PC-9 (cell line): ENCODE measurements at regions not wholly inside any gene's neighbourhood (a gene's known extent, or its start where the extent isn't known, plus 50 kb on each side); places are given as distances from the start of the nearest gene placed in this dataset.
A peak's percentile ranks its signal among the peaks of the same experiment; 100 is the strongest.

Source experiments
- BruUV-seq: library from RNA; stranded (reverse); fragments of 400-500 nt; replicated peaks from 2 replicates; lab custom pipeline; 2021; lab: Mats Ljungman, UMichigan
- CTCF ChIA-PET: fragments of 300-600 bp; sonication (Branson Sonifier 250); formaldehyde crosslinking; loops from one replicate; lab custom pipeline; 2022; ENCODE audit warnings: antibody characterized with exemption; lab: Charles Lee
- POLR2A ChIA-PET: fragments of 300-600 bp; sonication (Branson Sonifier 250); formaldehyde crosslinking; loops from one replicate; lab custom pipeline; 2022; ENCODE audit warnings: antibody characterized with exemption; ENCODE audit not compliant: unreplicated experiment; lab: Charles Lee
- DNase-seq, 2 experiments: peaks; one replicate each; pipeline versions ENCODE4 v3.0.0 to v3.0.0-alpha.2; 2015 to 2022; ENCODE audit warnings: mixed read lengths in 1 of 2
- H2AFZ ChIP-seq: fragments of 200-600 bp; sonication (generic); 2 replicates; pipeline ENCODE4 v1.8.1; 2017; ENCODE audit warnings: antibody characterized with exemption
- H3F3A ChIP-seq: fragments of 200-600 bp; sonication (generic); 2 replicates; pipeline ENCODE4 v1.8.1; 2017; ENCODE audit warnings: antibody characterized with exemption, mild to moderate bottlenecking, low read depth; ENCODE audit not compliant: insufficient read depth
- H3K27ac ChIP-seq: fragments of 200-600 bp; sonication (generic); 2 replicates; pipeline ENCODE4 v1.6.1; 2016; ENCODE audit warnings: mixed run types
- H3K27me3 ChIP-seq: fragments of 200-600 bp; sonication (generic); 2 replicates; pipeline ENCODE4 v1.6.1; 2016; ENCODE audit warnings: low read depth, mixed run types; ENCODE audit not compliant: insufficient read depth
- H3K36me3 ChIP-seq: fragments of 200-600 bp; sonication (generic); 2 replicates; pipeline ENCODE4 v1.6.1; 2016; ENCODE audit warnings: low read depth, mixed run types
- H3K4me1 ChIP-seq: fragments of 200-600 bp; sonication (generic); replicated peaks from 2 replicates; pipeline ENCODE4 v1.6.1; 2016; ENCODE audit warnings: mixed run types; ENCODE audit not compliant: insufficient read depth
- H3K4me2 ChIP-seq: fragments of 200-600 bp; sonication (generic); 2 replicates; pipeline ENCODE4 v1.6.1; 2017; ENCODE audit warnings: mixed run types
- H3K4me3 ChIP-seq: fragments of 200-600 bp; sonication (generic); 2 replicates; pipeline ENCODE4 v1.6.1; 2016; ENCODE audit warnings: mixed run types
- H3K79me2 ChIP-seq: fragments of 200-600 bp; sonication (generic); 2 replicates; pipeline ENCODE4 v1.6.1; 2017; ENCODE audit warnings: low read depth, mixed run types
- H3K9me2 ChIP-seq: fragments of 200-600 bp; sonication (generic); 2 replicates; pipeline ENCODE4 v1.8.1; 2017; ENCODE audit warnings: mild to moderate bottlenecking; ENCODE audit not compliant: insufficient read depth
- H3K9me3 ChIP-seq: fragments of 200-600 bp; sonication (generic); 2 replicates; pipeline ENCODE4 v1.8.1; 2016; ENCODE audit warnings: low read depth; ENCODE audit not compliant: insufficient read depth
- H4K20me1 ChIP-seq: fragments of 200-600 bp; sonication (generic); 2 replicates; pipeline ENCODE4 v1.8.1; 2017; ENCODE audit not compliant: insufficient read depth
- EZH2 ChIP-seq: fragments of 200-600 bp; sonication (generic); IDR thresholded peaks from 2 replicates; pipeline ENCODE4 v1.8.0; 2017; ENCODE audit warnings: antibody characterized with exemption, low read depth
- intact Hi-C: fragments of 100-400 bp; cut with micrococcal nuclease; formaldehyde crosslinking; loops from one replicate; pipeline ENCODE4 v1.10.0; 2022; ENCODE audit not compliant: unreplicated experiment
- TF ChIP-seq, protein P1 (sequence below): fragments of 200-600 bp; sonication (generic); conservative IDR thresholded peaks from 2 replicates; pipeline ENCODE4 v1.6.1; 2017; ENCODE audit warnings: mixed run types, antibody characterized with exemption, mild to moderate bottlenecking, moderate library complexity

DNA sequence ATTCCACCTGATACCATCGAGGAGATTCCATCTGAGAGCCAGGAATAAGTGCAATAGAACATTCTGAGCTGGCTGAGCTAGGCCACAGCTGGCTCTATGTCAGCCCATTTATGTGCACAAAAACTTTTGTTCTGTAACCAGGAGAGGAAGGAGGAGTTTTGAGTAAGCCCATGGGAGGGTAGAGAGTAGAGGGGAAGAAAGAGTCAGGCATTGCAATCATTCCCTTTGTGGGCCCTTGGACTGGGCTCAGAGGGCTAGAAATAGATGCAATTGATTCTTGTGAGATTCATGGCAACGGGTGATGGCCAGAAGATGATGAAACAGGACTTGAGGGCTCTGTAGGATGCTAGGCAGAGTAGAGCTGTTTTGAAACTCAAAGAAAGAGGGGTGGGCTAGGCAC, 104.6 kb upstream of the KIF5B start:
- POLR2A ChIA-PET: no interaction called here

DNA sequence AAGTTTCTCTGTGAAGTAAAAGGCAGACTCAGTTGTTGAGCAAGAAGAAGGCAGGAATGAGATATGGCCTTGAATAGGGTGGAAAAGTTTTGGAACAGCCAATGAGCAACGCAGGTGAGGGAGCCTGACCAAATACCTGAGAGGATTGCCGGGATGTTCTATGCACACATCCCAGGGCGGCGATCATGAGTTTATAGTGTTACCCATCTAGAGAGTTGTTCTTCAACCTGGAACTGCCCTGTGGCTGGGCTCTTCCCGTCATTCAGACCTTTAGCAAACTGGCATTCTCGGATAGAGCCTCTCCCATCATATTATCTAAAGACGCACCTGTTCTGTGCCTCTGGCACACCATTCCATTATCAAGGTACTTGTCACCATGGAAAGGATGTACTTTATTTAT, 103.0 kb upstream of the KIF5B start:
- CTCF ChIA-PET: no interaction called here
- DNase-seq: no peak
- H3K9me3 ChIP-seq: no peaks in the 10 kb centered on the region
- H3K27ac ChIP-seq: no peak overlapping the region
- no peaks in the 10 kb centered on the region for H3K27me3 ChIP-seq
- peaks cover 25% of the 10 kb centered on the region for H3F3A ChIP-seq
- H3K36me3 ChIP-seq: no peaks in the 10 kb centered on the region
- H2AFZ ChIP-seq: no peak overlapping the region
- peaks cover 26% of the 10 kb centered on the region for H3K4me1 ChIP-seq
- H4K20me1 ChIP-seq: no peaks in the 10 kb centered on the region
- no peaks in the 10 kb centered on the region for H3K79me2 ChIP-seq
- TF ChIP-seq, protein P1, sequence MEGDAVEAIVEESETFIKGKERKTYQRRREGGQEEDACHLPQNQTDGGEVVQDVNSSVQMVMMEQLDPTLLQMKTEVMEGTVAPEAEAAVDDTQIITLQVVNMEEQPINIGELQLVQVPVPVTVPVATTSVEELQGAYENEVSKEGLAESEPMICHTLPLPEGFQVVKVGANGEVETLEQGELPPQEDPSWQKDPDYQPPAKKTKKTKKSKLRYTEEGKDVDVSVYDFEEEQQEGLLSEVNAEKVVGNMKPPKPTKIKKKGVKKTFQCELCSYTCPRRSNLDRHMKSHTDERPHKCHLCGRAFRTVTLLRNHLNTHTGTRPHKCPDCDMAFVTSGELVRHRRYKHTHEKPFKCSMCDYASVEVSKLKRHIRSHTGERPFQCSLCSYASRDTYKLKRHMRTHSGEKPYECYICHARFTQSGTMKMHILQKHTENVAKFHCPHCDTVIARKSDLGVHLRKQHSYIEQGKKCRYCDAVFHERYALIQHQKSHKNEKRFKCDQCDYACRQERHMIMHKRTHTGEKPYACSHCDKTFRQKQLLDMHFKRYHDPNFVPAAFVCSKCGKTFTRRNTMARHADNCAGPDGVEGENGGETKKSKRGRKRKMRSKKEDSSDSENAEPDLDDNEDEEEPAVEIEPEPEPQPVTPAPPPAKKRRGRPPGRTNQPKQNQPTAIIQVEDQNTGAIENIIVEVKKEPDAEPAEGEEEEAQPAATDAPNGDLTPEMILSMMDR: no peak
- TF ChIP-seq EZH2: no peak
- no peak overlapping the region for H3K4me3 ChIP-seq
- POLR2A ChIA-PET: no interaction called here
- no peak overlapping the region for H3K4me2 ChIP-seq
- BruUV-seq: no TSS peak
- intact Hi-C loops: no loop called here
- H3K9me2 ChIP-seq: no peaks in the 10 kb centered on the region

More for the DNA sequence above, 104.6 kb upstream of the KIF5B start:
- no peak overlapping the region for H3K27ac ChIP-seq
- H3K4me1 ChIP-seq: peaks cover 11% of the 10 kb centered on the region
- TF ChIP-seq, protein P1: no peak
- no peak for TF ChIP-seq EZH2
- CTCF ChIA-PET: no interaction called here
- H3K9me2 ChIP-seq: no peaks in the 10 kb centered on the region
- no peak for DNase-seq
- H3K4me2 ChIP-seq: no peak overlapping the region
- H3K27me3 ChIP-seq: no peaks in the 10 kb centered on the region
- H3K4me3 ChIP-seq: no peak overlapping the region
- no peaks in the 10 kb centered on the region for H4K20me1 ChIP-seq
- no TSS peak for BruUV-seq
- intact Hi-C loops: no loop called here
- H2AFZ ChIP-seq: no peak overlapping the region
- no peaks in the 10 kb centered on the region for H3K79me2 ChIP-seq
- no peaks in the 10 kb centered on the region for H3K9me3 ChIP-seq
- H3K36me3 ChIP-seq: no peaks in the 10 kb centered on the region
- H3F3A ChIP-seq: peaks cover 9% of the 10 kb centered on the region

DNA sequence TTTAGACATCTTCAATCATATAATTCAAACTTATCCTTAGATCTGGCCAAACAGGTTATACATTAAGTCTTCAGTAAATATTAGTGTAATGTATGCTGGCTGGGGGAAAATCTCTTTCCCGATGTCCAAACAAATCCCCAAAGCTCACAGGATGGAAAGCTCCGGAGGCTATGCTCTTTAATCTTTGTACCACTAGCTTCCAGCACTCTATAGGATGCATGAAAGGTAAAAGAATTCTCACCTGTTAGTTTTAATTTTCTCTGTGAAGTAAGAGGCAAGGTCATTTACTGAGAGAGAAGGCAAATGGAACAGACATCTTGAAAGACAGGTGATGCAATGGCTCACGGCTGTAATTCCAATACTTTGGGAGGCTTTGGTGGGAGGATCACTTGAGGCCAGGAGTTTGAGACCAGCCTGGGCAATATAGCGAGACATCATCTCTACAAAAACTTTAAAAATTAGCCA, 99.8 kb upstream of the KIF5B start:
- H3K4me3 ChIP-seq: peak overlapping the region; percentile 22; the same call in 1 of the 2 replicates
- no peaks in the 10 kb centered on the region for H4K20me1 ChIP-seq
- H3K27me3 ChIP-seq: no peaks in the 10 kb centered on the region
- H3K36me3 ChIP-seq: no peaks in the 10 kb centered on the region
- H3K4me2 ChIP-seq: peak overlapping the region; percentile 62
- TF ChIP-seq, protein P1: no peak
- TF ChIP-seq EZH2: no peak
- H3K4me1 ChIP-seq: peaks cover 26% of the 10 kb centered on the region
- peak overlapping the region; percentile 72 for H3K27ac ChIP-seq
- no peaks in the 10 kb centered on the region for H3K9me2 ChIP-seq
- DNase-seq: peak in 1 of 2 experiments; percentile 63
- ChIA-PET POLR2A (no interaction called here), CTCF (interaction anchor here (1.3 kb wide), 1 partner anchor 17 kb away, joined by 4 read pairs; no protein-coding TSS in a partner anchor)
- no peaks in the 10 kb centered on the region for H3K9me3 ChIP-seq
- no TSS peak for BruUV-seq
- no peak overlapping the region for H2AFZ ChIP-seq
- peaks cover 26% of the 10 kb centered on the region for H3F3A ChIP-seq
- no peaks in the 10 kb centered on the region for H3K79me2 ChIP-seq
- intact Hi-C loops: no loop called here
